Tongue (tissue), 1 donor: ENCODE measurements at regions not wholly inside any gene's neighbourhood (a gene's known extent, or its start where the extent isn't known, plus 50 kb on each side); places are given as distances from the start of the nearest gene placed in this dataset.

Experiments used
- DNase-seq: peaks from one replicate; pipeline ENCODE4 v3.0.0-alpha.2; 2015

GRCh38 chr4:128355305-128355704, 67.7 kb upstream of the PGRMC2 start:
- DNase-seq, result no peak

GRCh38 chr4:128354205-128354821, 66.7 kb upstream of the PGRMC2 start:
- no peak for DNase-seq

GRCh38 chr4:128353791-128354190, 66.2 kb upstream of the PGRMC2 start:
- no peak for DNase-seq

- DNase-seq, result no peak
Observed at GRCh38 chr4:128351502-128351901, 63.9 kb upstream of the PGRMC2 start.

GRCh38 chr4:128350449-128351045, 62.9 kb upstream of the PGRMC2 start:
- no peak for DNase-seq

- no peak for DNase-seq
Observed at GRCh38 chr4:128349921-128350320, 62.3 kb upstream of the PGRMC2 start.

- no peak for DNase-seq
Observed at GRCh38 chr4:128347930-128348660, 60.5 kb upstream of the PGRMC2 start.

GRCh38 chr4:128347175-128347868, 59.7 kb upstream of the PGRMC2 start:
- no peak for DNase-seq

GRCh38 chr4:128346054-128346716, 58.6 kb upstream of the PGRMC2 start:
- DNase-seq, result no peak

GRCh38 chr4:128345650-128346049, 58.0 kb upstream of the PGRMC2 start:
- DNase-seq, result no peak

- DNase-seq, result no peak
Observed at GRCh38 chr4:128342762-128343161, 55.1 kb upstream of the PGRMC2 start.

GRCh38 chr4:128341634-128342033, 54.0 kb upstream of the PGRMC2 start:
- DNase-seq, result no peak

GRCh38 chr4:128338634-128339355, 51.2 kb upstream of the PGRMC2 start:
- no peak for DNase-seq

GRCh38 chr4:128337863-128338262, 50.2 kb upstream of the PGRMC2 start:
- DNase-seq, result no peak
